22Rv1 (cell line): ENCODE measurements at regions not wholly inside any gene's neighbourhood (a gene's known extent, or its start where the extent isn't known, plus 50 kb on each side); places are given as distances from the start of the nearest gene placed in this dataset.
"Not testable (repeated sequence)": the region's sequence is repeated elsewhere in the genome, so short reads cannot be mapped to it uniquely, and the experiment has no call there.

ENCODE experiments used
- ZFX ChIP-seq: fragments of 450-650 bp; IDR thresholded peaks from 2 replicates; pipeline ENCODE4 v1.6.1; 2017; ENCODE audit warnings: antibody characterized with exemption, borderline replicate concordance
- TF ChIP-seq, protein P1 (sequence below): fragments of 450-650 bp; IDR thresholded peaks from 2 replicates; pipeline ENCODE4 v1.5.1; 2017; ENCODE audit warnings: mild to moderate bottlenecking

DNA sequence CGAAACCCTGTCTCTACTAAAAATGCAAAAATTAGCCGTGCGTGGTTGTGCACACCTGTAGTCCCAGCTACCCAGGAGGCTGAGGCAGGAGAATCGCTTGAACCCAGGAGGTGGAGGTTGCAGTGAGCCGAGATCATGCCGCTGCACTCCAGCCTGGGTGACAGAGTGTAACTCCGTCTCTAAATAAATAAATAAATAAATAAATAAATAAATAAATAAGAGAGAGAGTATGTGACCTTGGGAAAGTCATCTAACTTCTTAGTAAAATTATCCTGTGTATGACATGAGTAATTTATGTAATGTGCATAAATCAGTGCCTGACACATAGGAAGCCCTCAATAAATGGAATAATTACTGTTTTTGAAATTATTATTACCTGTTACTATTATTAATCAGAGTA lies 57.5 kb upstream of the ACSL4 start:
- TF ChIP-seq, protein P1, sequence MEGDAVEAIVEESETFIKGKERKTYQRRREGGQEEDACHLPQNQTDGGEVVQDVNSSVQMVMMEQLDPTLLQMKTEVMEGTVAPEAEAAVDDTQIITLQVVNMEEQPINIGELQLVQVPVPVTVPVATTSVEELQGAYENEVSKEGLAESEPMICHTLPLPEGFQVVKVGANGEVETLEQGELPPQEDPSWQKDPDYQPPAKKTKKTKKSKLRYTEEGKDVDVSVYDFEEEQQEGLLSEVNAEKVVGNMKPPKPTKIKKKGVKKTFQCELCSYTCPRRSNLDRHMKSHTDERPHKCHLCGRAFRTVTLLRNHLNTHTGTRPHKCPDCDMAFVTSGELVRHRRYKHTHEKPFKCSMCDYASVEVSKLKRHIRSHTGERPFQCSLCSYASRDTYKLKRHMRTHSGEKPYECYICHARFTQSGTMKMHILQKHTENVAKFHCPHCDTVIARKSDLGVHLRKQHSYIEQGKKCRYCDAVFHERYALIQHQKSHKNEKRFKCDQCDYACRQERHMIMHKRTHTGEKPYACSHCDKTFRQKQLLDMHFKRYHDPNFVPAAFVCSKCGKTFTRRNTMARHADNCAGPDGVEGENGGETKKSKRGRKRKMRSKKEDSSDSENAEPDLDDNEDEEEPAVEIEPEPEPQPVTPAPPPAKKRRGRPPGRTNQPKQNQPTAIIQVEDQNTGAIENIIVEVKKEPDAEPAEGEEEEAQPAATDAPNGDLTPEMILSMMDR = not testable (repeated sequence)
- TF ChIP-seq ZFX = not testable (repeated sequence)
